ENCODE measurements at regions not wholly inside any gene's neighbourhood (a gene's known extent, or its start where the extent isn't known, plus 50 kb on each side); places are given as distances from the start of the nearest gene placed in this dataset.
A peak's percentile ranks its signal among the peaks of the same experiment; 100 is the strongest.

DNA sequence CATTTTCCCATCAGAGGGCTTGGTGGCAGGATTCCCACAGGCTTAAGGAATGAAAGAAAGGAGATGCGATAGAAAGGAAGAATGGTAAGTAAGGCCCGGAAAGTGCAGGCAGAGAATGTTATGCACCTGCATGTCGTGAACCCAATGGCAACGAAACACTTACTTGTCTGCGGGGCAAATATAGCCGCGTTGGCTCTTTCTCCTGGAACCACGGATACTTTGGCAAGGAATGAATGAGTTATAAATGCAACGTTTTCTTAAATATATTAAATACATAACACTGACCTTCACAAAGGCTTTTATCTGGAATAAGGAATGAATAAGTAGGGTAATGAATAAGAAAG is 192.1 kb downstream of the KATNAL1 start:
- intact Hi-C loops (cut with micrococcal nuclease; ENCODE audit: unreplicated experiment), result loop anchor here (2.0 kb wide), 1 partner anchor 606 kb away; no protein-coding TSS in a partner anchor
- TF ChIP-seq, protein P1, sequence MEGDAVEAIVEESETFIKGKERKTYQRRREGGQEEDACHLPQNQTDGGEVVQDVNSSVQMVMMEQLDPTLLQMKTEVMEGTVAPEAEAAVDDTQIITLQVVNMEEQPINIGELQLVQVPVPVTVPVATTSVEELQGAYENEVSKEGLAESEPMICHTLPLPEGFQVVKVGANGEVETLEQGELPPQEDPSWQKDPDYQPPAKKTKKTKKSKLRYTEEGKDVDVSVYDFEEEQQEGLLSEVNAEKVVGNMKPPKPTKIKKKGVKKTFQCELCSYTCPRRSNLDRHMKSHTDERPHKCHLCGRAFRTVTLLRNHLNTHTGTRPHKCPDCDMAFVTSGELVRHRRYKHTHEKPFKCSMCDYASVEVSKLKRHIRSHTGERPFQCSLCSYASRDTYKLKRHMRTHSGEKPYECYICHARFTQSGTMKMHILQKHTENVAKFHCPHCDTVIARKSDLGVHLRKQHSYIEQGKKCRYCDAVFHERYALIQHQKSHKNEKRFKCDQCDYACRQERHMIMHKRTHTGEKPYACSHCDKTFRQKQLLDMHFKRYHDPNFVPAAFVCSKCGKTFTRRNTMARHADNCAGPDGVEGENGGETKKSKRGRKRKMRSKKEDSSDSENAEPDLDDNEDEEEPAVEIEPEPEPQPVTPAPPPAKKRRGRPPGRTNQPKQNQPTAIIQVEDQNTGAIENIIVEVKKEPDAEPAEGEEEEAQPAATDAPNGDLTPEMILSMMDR (conservative IDR thresholded peaks at IDR 0.05; ENCODE audit: low read depth, low read length), result no peak
- no peak for TF ChIP-seq EZH2 (IDR thresholded peaks at IDR 0.05; ENCODE audit: borderline replicate concordance, low read depth, low read length, poor library complexity, severe bottlenecking)
- H3K27ac ChIP-seq (ENCODE audit: low read depth, low read length, poor library complexity, severe bottlenecking), result no peak overlapping the region

DNA sequence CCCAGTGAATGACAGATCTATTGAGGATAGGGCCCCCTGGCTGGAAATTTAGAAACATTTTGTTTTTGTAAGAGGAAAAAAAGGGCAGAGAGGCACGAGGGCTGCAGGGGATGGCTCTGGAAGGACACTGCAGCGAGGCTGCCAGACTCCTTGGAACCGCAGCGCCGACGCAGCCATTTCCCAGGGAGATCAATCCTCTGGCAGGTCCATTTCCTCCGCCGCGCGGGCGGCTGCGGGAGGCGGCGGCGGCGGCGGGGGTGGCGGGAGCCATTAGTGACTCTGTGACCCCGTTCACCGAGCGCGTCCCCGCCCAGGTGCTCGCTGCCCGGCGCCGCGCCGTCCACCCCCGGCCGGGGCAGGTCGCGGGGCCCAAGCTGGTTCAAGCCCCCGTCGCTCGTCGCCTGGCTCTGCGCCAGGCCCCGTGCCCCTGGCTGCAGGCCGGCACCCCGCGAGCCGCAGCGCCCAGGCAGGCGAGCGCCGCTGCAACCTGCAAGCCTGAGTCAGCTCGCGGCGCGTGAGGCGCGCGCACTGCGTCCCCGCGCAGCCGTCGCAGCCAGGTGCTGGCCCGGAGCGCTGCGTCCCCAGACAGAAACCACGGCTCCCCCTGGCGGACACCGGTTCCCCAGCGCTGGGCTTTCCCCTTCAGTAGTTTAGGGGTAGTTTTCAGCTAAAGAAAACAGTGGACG is 192.6 kb downstream of the KATNAL1 start:
- no peaks in the 10 kb centered on the region for H3K27me3 ChIP-seq (replicated peaks; ENCODE audit: insufficient read depth, low read depth, low read length, poor library complexity)
- peak overlapping the region; percentile 63 for H3K4me3 ChIP-seq (ENCODE audit: low read depth, low read length, poor library complexity, severe bottlenecking)
- H3K36me3 ChIP-seq (ENCODE audit: insufficient read depth, low read length, poor library complexity, severe bottlenecking), result no peaks in the 10 kb centered on the region
- H3K9me3 ChIP-seq (ENCODE audit: low read depth, low read length, poor library complexity, severe bottlenecking), result no peaks in the 10 kb centered on the region
- no peak for TF ChIP-seq EZH2 (IDR thresholded peaks at IDR 0.05; ENCODE audit: borderline replicate concordance, low read depth, low read length, poor library complexity, severe bottlenecking)
- TF ChIP-seq, protein P1 (conservative IDR thresholded peaks at IDR 0.05; ENCODE audit: low read depth, low read length), result peak; percentile 94
- ChIA-PET CTCF (interaction anchor here (0.5 to 1.8 kb wide), 12 partner anchors 12 to 897 kb away, joined by 3 to 23 read pairs (median 3); no protein-coding TSS in a partner anchor), POLR2A (ENCODE audit: low non-redundant PET) (no interaction called here)
- BruUV-seq (replicated peaks), result no TSS peak
- intact Hi-C loops (cut with micrococcal nuclease; ENCODE audit: unreplicated experiment), result loop anchor here (2.0 kb wide), 1 partner anchor 606 kb away; no protein-coding TSS in a partner anchor
- DNase-seq (ENCODE audit: low spot score), result peak; percentile 91
- H3K27ac ChIP-seq (ENCODE audit: low read depth, low read length, poor library complexity, severe bottlenecking), result peak overlapping the region; percentile 65
- peaks cover 33% of the 10 kb centered on the region for H3K4me1 ChIP-seq (ENCODE audit: insufficient read depth, low read length, poor library complexity, severe bottlenecking)

More for the DNA sequence above, 192.1 kb downstream of the KATNAL1 start:
- DNase-seq (ENCODE audit: low spot score), result no peak
- Histone ChIP-seq H3K27me3 (replicated peaks; ENCODE audit: insufficient read depth, low read depth, low read length, poor library complexity) (no peaks in the 10 kb centered on the region), H3K9me3 (ENCODE audit: low read depth, low read length, poor library complexity, severe bottlenecking) (no peaks in the 10 kb centered on the region), H3K4me3 (ENCODE audit: low read depth, low read length, poor library complexity, severe bottlenecking) (peak overlapping the region; percentile 63), H3K4me1 (ENCODE audit: insufficient read depth, low read length, poor library complexity, severe bottlenecking) (peaks cover 39% of the 10 kb centered on the region), H3K36me3 (ENCODE audit: insufficient read depth, low read length, poor library complexity, severe bottlenecking) (no peaks in the 10 kb centered on the region)
- BruUV-seq (replicated peaks), result no TSS peak
- POLR2A ChIA-PET (ENCODE audit: low non-redundant PET), result no interaction called here
- CTCF ChIA-PET, result interaction anchor here (0.5 to 1.8 kb wide), 11 partner anchors 16 to 896 kb away, joined by 3 to 23 read pairs (median 3); no protein-coding TSS in a partner anchor

DNA sequence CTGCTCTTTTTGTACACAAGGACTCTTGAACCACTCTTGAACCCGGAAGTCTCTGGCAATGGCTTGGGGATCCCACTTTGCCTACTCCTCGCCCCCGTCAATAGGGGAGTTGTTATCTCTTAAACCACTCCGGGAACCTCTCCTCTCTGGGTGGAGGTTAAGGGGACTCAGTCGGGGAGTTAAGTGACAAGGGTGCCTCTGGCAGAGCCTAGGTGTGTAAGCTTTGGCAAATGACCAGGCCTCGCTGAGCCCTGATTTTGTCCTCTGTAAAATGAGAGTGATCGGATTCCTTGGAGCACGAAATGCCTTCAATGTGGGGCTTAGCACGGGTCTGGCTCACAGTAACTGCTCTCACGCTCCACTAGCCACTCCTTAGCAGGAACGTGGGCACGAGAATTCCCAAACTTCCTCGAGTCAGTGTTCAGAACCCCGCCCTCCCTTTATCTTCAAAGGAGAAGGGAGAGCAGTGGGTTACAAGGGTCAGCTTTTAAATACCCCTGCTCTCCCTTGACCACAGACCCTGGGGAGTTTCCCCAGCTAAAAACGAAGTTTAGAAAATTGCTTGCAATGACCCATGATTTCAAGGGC is 193.3 kb downstream of the KATNAL1 start:
- intact Hi-C loops (cut with micrococcal nuclease; ENCODE audit: unreplicated experiment), result loop anchor here (1.0 to 2.0 kb wide), 2 partner anchors 343 to 605 kb away; no protein-coding TSS in a partner anchor
- BruUV-seq (replicated peaks), result no TSS peak
- Histone ChIP-seq H3K4me3 (ENCODE audit: low read depth, low read length, poor library complexity, severe bottlenecking) (peak overlapping the region; percentile 63), H3K27ac (ENCODE audit: low read depth, low read length, poor library complexity, severe bottlenecking) (no peak overlapping the region), H3K4me1 (ENCODE audit: insufficient read depth, low read length, poor library complexity, severe bottlenecking) (peaks cover 27% of the 10 kb centered on the region), H3K36me3 (ENCODE audit: insufficient read depth, low read length, poor library complexity, severe bottlenecking) (no peaks in the 10 kb centered on the region), H3K27me3 (replicated peaks; ENCODE audit: insufficient read depth, low read depth, low read length, poor library complexity) (no peaks in the 10 kb centered on the region), H3K9me3 (ENCODE audit: low read depth, low read length, poor library complexity, severe bottlenecking) (no peaks in the 10 kb centered on the region)
- ChIA-PET POLR2A (ENCODE audit: low non-redundant PET) (interaction anchor here (0.6 kb wide), 1 partner anchor 296 kb away, joined by 4 read pairs; no protein-coding TSS in a partner anchor), CTCF (interaction anchor here (0.6 to 1.8 kb wide), 8 partner anchors 12 to 898 kb away, joined by 3 to 23 read pairs (median 8); no protein-coding TSS in a partner anchor)
- DNase-seq (ENCODE audit: low spot score), result no peak
- TF ChIP-seq EZH2 (IDR thresholded peaks at IDR 0.05; ENCODE audit: borderline replicate concordance, low read depth, low read length, poor library complexity, severe bottlenecking), result no peak
- TF ChIP-seq, protein P1 (conservative IDR thresholded peaks at IDR 0.05; ENCODE audit: low read depth, low read length), result no peak
